ENCODE measurements at regions not wholly inside any gene's neighbourhood (a gene's known extent, or its start where the extent isn't known, plus 50 kb on each side); places are given as distances from the start of the nearest gene placed in this dataset.
A peak's percentile ranks its signal among the peaks of the same experiment; 100 is the strongest.

DNA sequence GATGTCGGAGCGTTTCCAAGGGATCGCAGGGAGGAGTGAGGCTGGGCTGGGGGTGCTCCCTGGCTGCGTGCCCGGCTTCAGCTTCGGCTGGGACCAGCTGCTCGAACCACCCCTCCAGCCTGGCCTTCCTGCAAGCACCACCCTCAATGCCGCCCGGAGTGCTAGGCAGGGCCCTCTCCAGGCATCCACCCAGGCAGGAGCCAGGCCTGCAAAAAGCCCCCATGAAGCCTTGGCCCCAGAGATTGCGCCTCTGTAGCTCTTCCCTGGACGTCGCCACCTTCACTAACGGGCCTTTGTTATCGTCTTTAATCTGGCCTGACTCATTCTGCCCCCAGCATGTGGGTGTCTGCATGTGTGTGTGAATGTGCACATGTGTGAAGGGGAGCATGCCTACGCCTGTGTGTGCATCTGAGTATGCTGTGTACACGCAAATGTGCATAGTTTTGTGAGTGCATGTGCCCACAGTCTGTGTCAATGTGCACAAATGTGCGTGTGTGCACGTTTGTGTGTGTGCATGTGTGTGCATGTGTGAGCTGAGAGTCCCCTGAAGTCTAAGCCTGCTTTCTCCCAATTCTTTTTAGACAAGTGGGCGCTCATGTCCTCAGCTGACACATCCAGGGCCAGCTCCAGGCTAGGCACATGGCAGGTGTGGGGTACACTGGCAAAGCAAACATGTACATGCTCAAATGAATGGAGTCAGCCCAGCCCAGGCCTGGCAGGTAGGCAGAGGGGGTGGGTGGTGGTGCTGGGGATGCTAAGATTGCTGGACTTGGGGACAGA, 195.4 kb upstream of the C14orf180 start:
- no peak for DNase-seq (ENCODE audit: low read depth in 1 of 2, low spot score in 1 of 2)

DNA sequence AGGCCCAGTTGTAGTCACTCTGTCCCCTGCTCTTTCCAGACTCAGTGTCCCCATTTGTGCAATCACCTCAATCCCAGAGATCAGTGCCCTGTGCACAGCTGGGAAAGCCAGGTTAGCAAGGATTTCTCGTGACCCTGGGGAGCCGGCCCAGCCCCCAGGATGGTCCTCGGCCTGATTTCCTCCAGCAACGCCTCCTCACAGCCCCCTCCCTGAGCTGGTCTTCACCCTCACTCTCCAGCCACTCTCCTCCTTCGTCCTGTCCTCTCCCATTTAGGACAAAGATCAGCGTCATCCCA, 194.8 kb upstream of the C14orf180 start:
- DNase-seq (ENCODE audit: low read depth in 1 of 2, low spot score in 1 of 2): no peak

DNA sequence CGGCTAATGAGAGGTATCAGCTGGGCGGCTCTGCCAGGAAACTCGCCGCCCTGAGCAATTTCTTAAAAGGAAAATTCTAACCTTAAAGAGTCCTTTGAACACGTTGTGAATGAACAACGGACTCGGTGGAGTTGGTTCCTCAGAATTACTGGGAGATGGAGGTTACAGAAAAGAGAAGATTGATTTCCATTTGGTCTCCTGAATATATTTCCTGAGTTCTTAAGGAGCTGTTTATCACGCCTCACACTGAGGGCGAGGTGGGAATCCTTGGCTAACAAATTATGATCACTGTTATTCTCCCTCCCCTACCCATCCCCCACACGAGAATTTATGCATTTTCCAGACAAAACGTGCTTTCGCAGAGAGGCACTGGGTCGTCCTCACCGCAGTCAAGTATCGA, 194.5 kb upstream of the C14orf180 start:
- no peak for DNase-seq (ENCODE audit: low read depth in 1 of 2, low spot score in 1 of 2)

DNA sequence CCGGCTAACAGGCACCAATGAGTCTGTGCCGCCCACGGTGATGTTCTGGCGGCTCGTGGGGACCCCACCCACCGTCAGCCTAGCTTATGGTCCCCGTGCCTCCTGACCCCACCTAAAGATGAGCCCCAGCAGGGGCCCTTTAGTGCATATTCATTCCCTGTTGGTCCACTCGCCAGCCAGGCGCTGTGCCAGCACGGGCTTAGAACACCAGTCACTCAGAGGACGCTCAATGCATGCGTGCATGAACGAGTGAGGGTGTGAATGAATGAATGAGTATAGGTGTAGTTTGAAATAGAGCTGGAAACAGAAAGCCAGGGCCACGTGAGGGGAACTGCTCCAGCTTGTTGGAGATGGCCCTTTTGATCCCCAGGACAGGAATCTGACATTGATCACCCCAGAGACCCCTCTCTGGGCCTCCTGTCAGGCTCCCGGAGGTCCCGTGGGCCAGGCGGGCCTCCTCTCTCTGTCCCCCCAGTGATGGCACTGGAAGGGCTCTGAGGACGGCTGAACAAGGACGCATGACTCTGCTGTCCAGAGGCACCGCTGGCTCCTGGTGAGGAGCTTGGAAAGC, 193.9 kb upstream of the C14orf180 start:
- DNase-seq (ENCODE audit: low read depth in 1 of 2, low spot score in 1 of 2): no peak

- DNase-seq (ENCODE audit: low read depth in 1 of 2, low spot score in 1 of 2): no peak
Measured at GRCh38 chr14:104386151-104386841, 193.3 kb upstream of the C14orf180 start.

GRCh38 chr14:104387022-104388010, 192.2 kb upstream of the C14orf180 start:
- no peak for DNase-seq (ENCODE audit: low read depth in 1 of 2, low spot score in 1 of 2)

- no peak for DNase-seq (ENCODE audit: low read depth in 1 of 2, low spot score in 1 of 2)
Measured at GRCh38 chr14:104388011-104388521, 191.5 kb upstream of the C14orf180 start.

DNA sequence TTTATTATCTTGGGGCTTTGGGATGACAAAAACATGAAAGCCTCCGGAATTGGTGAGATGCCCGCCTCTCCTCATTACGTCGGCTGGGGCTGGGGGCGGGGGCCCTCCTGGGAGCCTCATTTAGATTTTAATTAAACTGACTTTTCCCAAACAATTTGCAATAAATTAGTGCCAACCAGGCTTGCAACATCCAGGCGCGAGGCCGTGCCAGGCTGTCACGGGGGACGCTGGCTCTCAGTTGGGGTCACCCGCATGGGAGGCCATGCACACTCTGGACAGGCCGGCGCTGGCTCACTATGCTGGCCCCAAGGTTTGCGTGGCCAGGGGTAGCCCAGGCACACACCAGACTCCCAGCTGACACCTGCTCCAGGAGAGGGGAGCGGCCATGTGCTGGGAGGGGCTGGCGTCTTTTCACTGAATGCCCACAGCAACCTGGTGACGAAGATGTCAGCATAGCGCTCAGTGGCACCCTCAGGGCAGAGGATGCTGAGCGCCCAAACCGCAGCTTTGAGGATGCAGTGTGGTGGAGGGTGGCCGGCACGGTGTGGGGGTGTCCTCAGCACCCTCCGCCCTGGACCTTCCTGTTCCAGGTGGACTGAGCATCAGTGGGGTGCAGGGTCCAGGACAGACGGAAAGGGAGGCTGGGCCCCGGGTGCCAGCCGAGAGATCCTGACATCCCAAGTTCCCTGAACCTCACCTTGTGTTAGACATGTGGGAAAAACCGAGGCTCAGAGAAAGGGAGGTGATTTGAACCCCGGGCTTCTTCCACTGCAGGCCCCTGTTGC, 190.8 kb upstream of the C14orf180 start:
- DNase-seq (ENCODE audit: low read depth in 1 of 2, low spot score in 1 of 2): no peak

- DNase-seq (ENCODE audit: low read depth in 1 of 2, low spot score in 1 of 2): no peak
Measured at GRCh38 chr14:104389326-104390220, 190.0 kb upstream of the C14orf180 start.

DNA sequence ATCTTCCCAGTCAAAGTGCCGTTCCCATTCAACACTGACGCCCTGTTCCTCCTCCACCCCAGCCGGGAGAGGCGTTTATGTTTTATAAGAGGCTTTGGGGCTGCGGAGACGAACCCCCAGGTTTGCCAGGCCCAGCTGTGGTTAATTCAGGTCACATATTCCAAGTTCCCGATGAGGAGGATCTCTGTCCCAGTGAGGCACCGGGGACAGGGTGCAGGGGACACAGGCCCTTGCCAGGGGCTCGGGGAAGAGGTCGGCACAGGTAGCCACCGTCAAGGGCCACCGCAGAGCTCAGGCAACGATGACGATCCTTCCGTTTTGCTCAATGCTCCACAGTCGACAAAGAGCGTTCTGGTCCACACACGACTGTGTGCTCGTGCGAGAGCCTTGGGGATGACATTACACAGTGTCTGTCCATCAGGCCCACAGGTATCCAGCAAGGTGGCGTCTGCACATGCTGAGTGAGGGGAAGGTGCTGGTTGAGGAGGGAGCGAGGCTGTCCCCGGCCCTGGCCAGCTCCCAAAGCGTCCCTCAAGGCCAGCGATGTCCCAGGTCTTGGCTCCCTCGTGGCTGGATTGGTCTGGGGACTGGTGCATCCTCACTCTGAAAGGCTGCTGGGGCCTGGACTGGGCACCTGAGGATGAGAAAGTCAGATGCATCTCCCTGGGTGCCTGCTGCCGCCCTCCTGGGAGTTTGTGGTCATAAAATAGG, 189.2 kb upstream of the C14orf180 start:
- no peak for DNase-seq (ENCODE audit: low read depth in 1 of 2, low spot score in 1 of 2)

GRCh38 chr14:104390941-104391901, 188.3 kb upstream of the C14orf180 start:
- no peak for DNase-seq (ENCODE audit: low read depth in 1 of 2, low spot score in 1 of 2)

- DNase-seq (ENCODE audit: low read depth in 1 of 2, low spot score in 1 of 2): no peak
Measured at GRCh38 chr14:104392001-104392395, 187.6 kb upstream of the C14orf180 start.

DNA sequence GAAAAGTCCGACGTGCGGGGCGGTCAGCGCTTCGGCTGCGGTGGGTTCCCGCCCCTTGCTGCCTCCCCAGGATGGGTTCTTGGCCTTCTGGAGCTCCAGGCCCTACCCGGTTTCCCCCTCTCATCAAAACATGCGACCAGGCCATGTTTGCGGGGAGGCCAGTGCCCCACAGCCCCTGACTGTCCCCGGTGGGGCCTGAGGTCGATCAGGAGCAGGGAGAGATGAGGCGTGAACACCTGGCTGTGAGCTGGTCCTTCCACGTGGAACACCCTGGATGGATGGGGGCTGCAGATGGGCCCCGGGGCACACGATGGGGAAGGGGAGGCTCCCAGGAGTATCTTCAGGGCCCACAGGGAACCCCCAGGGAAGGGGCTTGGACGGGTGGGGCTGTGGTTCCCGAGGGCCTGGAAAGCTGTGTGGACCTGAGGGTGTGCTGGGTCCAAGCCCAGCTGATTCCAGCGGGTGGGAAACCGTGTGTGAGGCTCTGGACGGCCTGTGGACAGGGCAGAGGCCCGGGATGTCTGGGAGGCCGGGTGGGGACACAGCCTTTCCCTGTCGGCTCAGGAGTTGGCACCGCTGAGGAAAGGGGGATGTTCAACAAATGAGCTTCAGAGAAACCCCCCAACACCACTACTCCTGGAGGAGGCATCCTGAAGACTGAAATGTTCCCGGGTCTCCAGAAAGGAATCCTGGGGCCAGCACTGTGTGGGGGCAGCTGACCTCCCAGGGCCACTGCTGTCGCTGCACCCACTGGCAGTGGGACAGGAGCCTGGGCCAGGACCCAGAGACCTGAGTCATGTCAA, 187.0 kb upstream of the C14orf180 start:
- no peak for DNase-seq (ENCODE audit: low read depth in 1 of 2, low spot score in 1 of 2)

DNA sequence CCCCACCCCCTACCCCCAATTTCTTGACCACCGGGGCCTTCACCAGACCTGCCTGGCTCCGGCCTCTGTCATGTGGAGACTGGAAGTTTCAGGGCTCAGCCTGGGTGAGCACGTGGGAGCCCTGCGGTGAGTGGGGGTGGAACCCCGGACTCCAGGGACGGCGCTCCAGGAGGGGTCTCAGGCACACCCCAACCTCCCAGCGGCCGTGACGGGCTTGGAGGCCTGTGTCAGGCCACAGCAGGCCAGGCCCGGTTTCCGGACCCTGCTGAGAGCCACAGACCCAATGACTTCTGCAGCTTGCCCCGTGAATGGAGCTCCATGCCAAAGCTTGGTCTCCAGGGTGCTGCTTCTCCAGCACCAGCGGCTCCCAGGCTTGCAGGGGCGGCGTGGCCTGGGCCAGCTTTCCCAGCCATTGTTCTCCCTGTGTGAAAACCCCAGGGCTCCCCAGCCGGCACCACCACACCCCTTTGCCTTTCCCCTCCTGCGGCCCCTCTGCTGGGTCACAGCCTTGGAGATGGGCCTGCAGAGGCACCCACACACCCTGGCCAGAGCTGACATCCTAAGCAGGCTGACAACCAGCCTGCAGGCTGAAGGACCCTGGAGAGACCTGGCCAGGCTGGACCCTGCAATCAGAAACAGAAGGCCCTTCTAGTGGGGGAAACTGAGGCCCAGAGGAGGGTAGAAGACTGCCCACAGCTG, 186.2 kb upstream of the C14orf180 start:
- no peak for DNase-seq (ENCODE audit: low read depth in 1 of 2, low spot score in 1 of 2)

DNA sequence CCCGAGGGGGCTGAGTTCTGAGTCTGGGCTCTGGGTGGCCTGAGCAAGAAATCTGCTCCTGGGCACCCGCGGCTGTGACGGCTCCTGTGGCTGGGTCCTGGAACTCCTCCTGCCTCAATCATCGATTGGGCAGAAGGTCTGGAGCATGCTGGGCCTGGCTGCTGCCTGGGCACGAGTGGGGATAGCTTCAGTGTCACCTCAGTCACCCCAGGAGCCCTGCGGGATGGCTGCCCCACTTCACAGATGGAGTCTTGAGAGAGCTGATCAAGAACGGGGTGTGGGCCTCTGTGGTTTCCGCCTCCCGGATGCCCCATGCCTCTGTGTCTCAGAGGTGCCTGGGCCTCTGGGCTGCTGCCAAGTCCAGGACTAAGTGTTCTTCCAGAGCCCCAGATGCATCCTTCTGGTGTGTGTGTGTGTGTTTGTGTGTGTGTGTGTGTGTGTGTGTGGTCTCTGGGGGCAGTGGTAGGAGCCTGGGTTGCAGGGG, 185.6 kb upstream of the C14orf180 start:
- peak; percentile 27 to 69 for DNase-seq (ENCODE audit: low read depth in 1 of 2, low spot score in 1 of 2)

DNA sequence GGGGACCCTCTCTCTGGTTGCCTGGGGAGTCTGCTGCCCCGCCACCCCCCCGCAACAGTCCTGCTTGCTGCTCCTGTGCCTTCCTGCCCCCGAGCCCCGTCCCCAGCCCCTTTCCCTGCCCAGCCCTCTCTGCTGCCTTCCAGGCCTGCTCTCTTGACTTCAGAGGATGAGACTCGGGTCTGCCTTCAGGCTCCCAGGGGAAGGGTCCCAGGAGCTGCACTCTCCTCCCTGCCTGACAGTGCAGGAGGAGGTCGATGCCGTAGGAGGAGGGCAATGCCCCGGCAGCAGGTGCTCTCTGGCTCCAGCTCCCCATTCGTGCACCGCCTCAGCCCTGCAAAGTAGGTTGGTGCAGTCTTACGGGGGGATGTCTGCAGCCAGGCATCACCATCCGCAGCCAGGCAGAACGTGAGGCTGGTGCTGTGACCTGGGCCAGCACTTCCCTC, 185.1 kb upstream of the C14orf180 start:
- DNase-seq (ENCODE audit: low read depth in 1 of 2, low spot score in 1 of 2): no peak
